ENCODE measurements at regions not wholly inside any gene's neighbourhood (a gene's known extent, or its start where the extent isn't known, plus 50 kb on each side); places are given as distances from the start of the nearest gene placed in this dataset.

GRCh38 chr13:50692396-50692915 is 151.0 kb downstream of the DLEU7 start:
- Histone ChIP-seq H3K23ac (ENCODE audit: low read length) (no peak overlapping the region), H4K5ac (ENCODE audit: low read length) (no peak overlapping the region), H3K9ac (ENCODE audit: low read length) (no peak overlapping the region), H2BK5ac (ENCODE audit: low read length) (no peak overlapping the region), H4K8ac (ENCODE audit: low read depth, low read length) (no peak overlapping the region), H3K4me2 (ENCODE audit: low read length) (no peak overlapping the region), H3K36me3 (ENCODE audit: control insufficient read depth, insufficient read depth, low read length) (no peaks in the 10 kb centered on the region), H3K56ac (ENCODE audit: low read length) (no peak overlapping the region), H3K18ac (ENCODE audit: low read length) (no peak overlapping the region), H3K4ac (ENCODE audit: low read depth, low read length) (no peak overlapping the region), H2BK15ac (replicated peaks; ENCODE audit: low read depth) (no peak overlapping the region), H3K27ac (ENCODE audit: low read depth, low read length) (no peak overlapping the region), H2BK120ac (ENCODE audit: low read depth, low read length) (no peak overlapping the region), H3K4me1 (ENCODE audit: control insufficient read depth, low read depth, low read length) (peaks cover 4% of the 10 kb centered on the region), H3K79me2 (ENCODE audit: control insufficient read depth, insufficient read depth, low read length) (no peaks in the 10 kb centered on the region), H3K4me3 (ENCODE audit: low read length) (no peak overlapping the region), H3K79me1 (ENCODE audit: low read length) (no peaks in the 10 kb centered on the region), H3K27me3 (ENCODE audit: insufficient read depth, low read length, poor library complexity) (no peaks in the 10 kb centered on the region), H2AK5ac (ENCODE audit: low read length) (no peak overlapping the region)
- DNase-seq, result no peak

- Histone ChIP-seq H3K4ac (ENCODE audit: low read depth, low read length) (no peak overlapping the region), H3K4me3 (ENCODE audit: low read length) (no peak overlapping the region), H2BK15ac (replicated peaks; ENCODE audit: low read depth) (no peak overlapping the region), H3K36me3 (ENCODE audit: control insufficient read depth, insufficient read depth, low read length) (no peaks in the 10 kb centered on the region), H3K18ac (ENCODE audit: low read length) (no peak overlapping the region), H2AK5ac (ENCODE audit: low read length) (no peak overlapping the region), H3K79me2 (ENCODE audit: control insufficient read depth, insufficient read depth, low read length) (no peaks in the 10 kb centered on the region), H3K56ac (ENCODE audit: low read length) (no peak overlapping the region), H4K5ac (ENCODE audit: low read length) (no peak overlapping the region), H3K4me2 (ENCODE audit: low read length) (no peak overlapping the region), H3K9ac (ENCODE audit: low read length) (no peak overlapping the region), H3K27ac (ENCODE audit: low read depth, low read length) (peak overlapping the region; percentile 58), H3K23ac (ENCODE audit: low read length) (no peak overlapping the region), H3K4me1 (ENCODE audit: control insufficient read depth, low read depth, low read length) (peaks cover 4% of the 10 kb centered on the region), H4K8ac (ENCODE audit: low read depth, low read length) (no peak overlapping the region), H2BK120ac (ENCODE audit: low read depth, low read length) (no peak overlapping the region), H3K79me1 (ENCODE audit: low read length) (no peaks in the 10 kb centered on the region), H3K27me3 (ENCODE audit: insufficient read depth, low read length, poor library complexity) (no peaks in the 10 kb centered on the region), H2BK5ac (ENCODE audit: low read length) (no peak overlapping the region)
- peak; percentile 80 for DNase-seq
- no CpG with 5 or more reads among the region's 2 CpGs for WGBS (ENCODE audit: extremely low coverage, insufficient coverage, low lambda C conversion rate)
Observed at GRCh38 chr13:50693727-50694126, 149.8 kb downstream of the DLEU7 start.

GRCh38 chr13:50697746-50698539 is 145.5 kb downstream of the DLEU7 start:
- Histone ChIP-seq H3K27me3 (ENCODE audit: insufficient read depth, low read length, poor library complexity) (no peaks in the 10 kb centered on the region), H2AK5ac (ENCODE audit: low read length) (no peak overlapping the region), H3K4ac (ENCODE audit: low read depth, low read length) (no peak overlapping the region), H3K9ac (ENCODE audit: low read length) (no peak overlapping the region), H3K4me1 (ENCODE audit: control insufficient read depth, low read depth, low read length) (peaks cover 4% of the 10 kb centered on the region), H2BK120ac (ENCODE audit: low read depth, low read length) (no peak overlapping the region), H2BK5ac (ENCODE audit: low read length) (no peak overlapping the region), H4K8ac (ENCODE audit: low read depth, low read length) (no peak overlapping the region), H3K79me2 (ENCODE audit: control insufficient read depth, insufficient read depth, low read length) (no peaks in the 10 kb centered on the region), H3K18ac (ENCODE audit: low read length) (no peak overlapping the region), H2BK15ac (replicated peaks; ENCODE audit: low read depth) (no peak overlapping the region), H3K36me3 (ENCODE audit: control insufficient read depth, insufficient read depth, low read length) (no peaks in the 10 kb centered on the region), H4K5ac (ENCODE audit: low read length) (no peak overlapping the region), H3K79me1 (ENCODE audit: low read length) (no peaks in the 10 kb centered on the region), H3K23ac (ENCODE audit: low read length) (no peak overlapping the region), H3K4me2 (ENCODE audit: low read length) (no peak overlapping the region), H3K56ac (ENCODE audit: low read length) (no peak overlapping the region), H3K27ac (ENCODE audit: low read depth, low read length) (no peak overlapping the region), H3K4me3 (ENCODE audit: low read length) (no peak overlapping the region)
- no peak for DNase-seq
- no CpG with 5 or more reads among the region's 4 CpGs for WGBS (ENCODE audit: extremely low coverage, insufficient coverage, low lambda C conversion rate)

- H3K27ac ChIP-seq (ENCODE audit: low read depth, low read length), result no peak overlapping the region
- WGBS (ENCODE audit: extremely low coverage, insufficient coverage, low lambda C conversion rate), result no CpG with 5 or more reads among the region's 4 CpGs
- no peak overlapping the region for H4K5ac ChIP-seq (ENCODE audit: low read length)
- no peak overlapping the region for H3K23ac ChIP-seq (ENCODE audit: low read length)
- no peak overlapping the region for H2BK120ac ChIP-seq (ENCODE audit: low read depth, low read length)
- H2AK5ac ChIP-seq (ENCODE audit: low read length), result no peak overlapping the region
- no peak overlapping the region for H3K4me3 ChIP-seq (ENCODE audit: low read length)
- no peak overlapping the region for H3K9ac ChIP-seq (ENCODE audit: low read length)
- H3K27me3 ChIP-seq (ENCODE audit: insufficient read depth, low read length, poor library complexity), result no peaks in the 10 kb centered on the region
- no peak overlapping the region for H3K56ac ChIP-seq (ENCODE audit: low read length)
- no peak overlapping the region for H2BK5ac ChIP-seq (ENCODE audit: low read length)
- no peak overlapping the region for H4K8ac ChIP-seq (ENCODE audit: low read depth, low read length)
- no peak overlapping the region for H3K4me2 ChIP-seq (ENCODE audit: low read length)
- no peaks in the 10 kb centered on the region for H3K4me1 ChIP-seq (ENCODE audit: control insufficient read depth, low read depth, low read length)
- no peak for DNase-seq
- no peak overlapping the region for H3K4ac ChIP-seq (ENCODE audit: low read depth, low read length)
- H3K36me3 ChIP-seq (ENCODE audit: control insufficient read depth, insufficient read depth, low read length), result no peaks in the 10 kb centered on the region
- no peaks in the 10 kb centered on the region for H3K79me1 ChIP-seq (ENCODE audit: low read length)
- H3K79me2 ChIP-seq (ENCODE audit: control insufficient read depth, insufficient read depth, low read length), result no peaks in the 10 kb centered on the region
- no peak overlapping the region for H3K18ac ChIP-seq (ENCODE audit: low read length)
- no peak overlapping the region for H2BK15ac ChIP-seq (replicated peaks; ENCODE audit: low read depth)
Observed at GRCh38 chr13:50699874-50700663, 143.4 kb downstream of the DLEU7 start.

- Histone ChIP-seq H3K27ac (ENCODE audit: low read depth, low read length) (no peak overlapping the region), H2BK120ac (ENCODE audit: low read depth, low read length) (no peak overlapping the region), H2AK5ac (ENCODE audit: low read length) (no peak overlapping the region), H2BK5ac (ENCODE audit: low read length) (no peak overlapping the region), H3K4me1 (ENCODE audit: control insufficient read depth, low read depth, low read length) (no peaks in the 10 kb centered on the region), H3K79me2 (ENCODE audit: control insufficient read depth, insufficient read depth, low read length) (no peaks in the 10 kb centered on the region), H3K36me3 (ENCODE audit: control insufficient read depth, insufficient read depth, low read length) (no peaks in the 10 kb centered on the region), H3K18ac (ENCODE audit: low read length) (no peak overlapping the region), H4K8ac (ENCODE audit: low read depth, low read length) (no peak overlapping the region), H3K56ac (ENCODE audit: low read length) (no peak overlapping the region), H3K23ac (ENCODE audit: low read length) (no peak overlapping the region), H3K4me3 (ENCODE audit: low read length) (no peak overlapping the region), H3K79me1 (ENCODE audit: low read length) (no peaks in the 10 kb centered on the region), H3K4ac (ENCODE audit: low read depth, low read length) (no peak overlapping the region), H3K27me3 (ENCODE audit: insufficient read depth, low read length, poor library complexity) (no peaks in the 10 kb centered on the region), H3K4me2 (ENCODE audit: low read length) (no peak overlapping the region), H2BK15ac (replicated peaks; ENCODE audit: low read depth) (no peak overlapping the region), H3K9ac (ENCODE audit: low read length) (no peak overlapping the region), H4K5ac (ENCODE audit: low read length) (no peak overlapping the region)
- DNase-seq, result no peak
- no CpG with 5 or more reads among the region's 1 CpG for WGBS (ENCODE audit: extremely low coverage, insufficient coverage, low lambda C conversion rate)
Observed at GRCh38 chr13:50700664-50701305, 142.7 kb downstream of the DLEU7 start.
